Ishikawa (cell line): ENCODE measurements at regions not wholly inside any gene's neighbourhood (a gene's known extent, or its start where the extent isn't known, plus 50 kb on each side); places are given as distances from the start of the nearest gene placed in this dataset.

ENCODE experiments used
- CEBPB ChIP-seq: IDR thresholded peaks from 2 replicates; pipeline ENCODE4 v1.6.1; 2012
- CREB1 ChIP-seq: IDR thresholded peaks from 2 replicates; pipeline ENCODE4 v1.6.1; 2012; ENCODE audit warnings: low read depth
- EGR1 ChIP-seq: IDR thresholded peaks from 2 replicates; pipeline ENCODE4 v1.6.1; 2012
- EP300 ChIP-seq: IDR thresholded peaks from 2 replicates; pipeline ENCODE4 v1.6.1; 2012; ENCODE audit warnings: borderline replicate concordance
- FOXM1 ChIP-seq: IDR thresholded peaks from 2 replicates; pipeline ENCODE4 v1.6.1; 2012; ENCODE audit warnings: low read depth, borderline replicate concordance
- NFIC ChIP-seq: IDR thresholded peaks from 2 replicates; pipeline ENCODE4 v1.6.1; 2012
- RAD21 ChIP-seq: IDR thresholded peaks from 2 replicates; pipeline ENCODE4 v1.6.1; 2012; ENCODE audit warnings: low read depth
- TAF1 ChIP-seq: IDR thresholded peaks from 2 replicates; pipeline ENCODE4 v1.6.1; 2012; ENCODE audit warnings: low read depth, mild to moderate bottlenecking
- TCF12 ChIP-seq: IDR thresholded peaks from 2 replicates; pipeline ENCODE4 v1.6.1; 2012; ENCODE audit warnings: low read depth
- TEAD4 ChIP-seq: IDR thresholded peaks from 2 replicates; pipeline ENCODE4 v1.6.1; 2012
- YY1 ChIP-seq: IDR thresholded peaks from 2 replicates; pipeline ENCODE4 v1.6.1; 2012; ENCODE audit warnings: low read depth
- ZBTB7A ChIP-seq: IDR thresholded peaks from 2 replicates; pipeline ENCODE4 v1.6.1; 2012; ENCODE audit warnings: low read depth
- TF ChIP-seq, protein P1 (sequence below): IDR thresholded peaks from 2 replicates; pipeline ENCODE4 v1.6.1; 2012; ENCODE audit warnings: low read depth, mild to moderate bottlenecking
- TF ChIP-seq, protein P2 (sequence below): IDR thresholded peaks from 2 replicates; pipeline ENCODE4 v1.6.1; 2012
- TF ChIP-seq, protein P3 (sequence below): IDR thresholded peaks from 2 replicates; pipeline ENCODE4 v1.6.1; 2012

GRCh38 chr2:116842164-116842563, 972.3 kb upstream of the DDX18 start:
- TF ChIP-seq TCF12 (no peak), FOXM1 (no peak), RAD21 (no peak), ZBTB7A (no peak), YY1 (no peak), TAF1 (no peak), EGR1 (no peak), CREB1 (no peak), CEBPB (no peak), NFIC (no peak), TEAD4 (no peak)
- TF ChIP-seq, protein P1, sequence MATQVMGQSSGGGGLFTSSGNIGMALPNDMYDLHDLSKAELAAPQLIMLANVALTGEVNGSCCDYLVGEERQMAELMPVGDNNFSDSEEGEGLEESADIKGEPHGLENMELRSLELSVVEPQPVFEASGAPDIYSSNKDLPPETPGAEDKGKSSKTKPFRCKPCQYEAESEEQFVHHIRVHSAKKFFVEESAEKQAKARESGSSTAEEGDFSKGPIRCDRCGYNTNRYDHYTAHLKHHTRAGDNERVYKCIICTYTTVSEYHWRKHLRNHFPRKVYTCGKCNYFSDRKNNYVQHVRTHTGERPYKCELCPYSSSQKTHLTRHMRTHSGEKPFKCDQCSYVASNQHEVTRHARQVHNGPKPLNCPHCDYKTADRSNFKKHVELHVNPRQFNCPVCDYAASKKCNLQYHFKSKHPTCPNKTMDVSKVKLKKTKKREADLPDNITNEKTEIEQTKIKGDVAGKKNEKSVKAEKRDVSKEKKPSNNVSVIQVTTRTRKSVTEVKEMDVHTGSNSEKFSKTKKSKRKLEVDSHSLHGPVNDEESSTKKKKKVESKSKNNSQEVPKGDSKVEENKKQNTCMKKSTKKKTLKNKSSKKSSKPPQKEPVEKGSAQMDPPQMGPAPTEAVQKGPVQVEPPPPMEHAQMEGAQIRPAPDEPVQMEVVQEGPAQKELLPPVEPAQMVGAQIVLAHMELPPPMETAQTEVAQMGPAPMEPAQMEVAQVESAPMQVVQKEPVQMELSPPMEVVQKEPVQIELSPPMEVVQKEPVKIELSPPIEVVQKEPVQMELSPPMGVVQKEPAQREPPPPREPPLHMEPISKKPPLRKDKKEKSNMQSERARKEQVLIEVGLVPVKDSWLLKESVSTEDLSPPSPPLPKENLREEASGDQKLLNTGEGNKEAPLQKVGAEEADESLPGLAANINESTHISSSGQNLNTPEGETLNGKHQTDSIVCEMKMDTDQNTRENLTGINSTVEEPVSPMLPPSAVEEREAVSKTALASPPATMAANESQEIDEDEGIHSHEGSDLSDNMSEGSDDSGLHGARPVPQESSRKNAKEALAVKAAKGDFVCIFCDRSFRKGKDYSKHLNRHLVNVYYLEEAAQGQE, result no peak

DNA sequence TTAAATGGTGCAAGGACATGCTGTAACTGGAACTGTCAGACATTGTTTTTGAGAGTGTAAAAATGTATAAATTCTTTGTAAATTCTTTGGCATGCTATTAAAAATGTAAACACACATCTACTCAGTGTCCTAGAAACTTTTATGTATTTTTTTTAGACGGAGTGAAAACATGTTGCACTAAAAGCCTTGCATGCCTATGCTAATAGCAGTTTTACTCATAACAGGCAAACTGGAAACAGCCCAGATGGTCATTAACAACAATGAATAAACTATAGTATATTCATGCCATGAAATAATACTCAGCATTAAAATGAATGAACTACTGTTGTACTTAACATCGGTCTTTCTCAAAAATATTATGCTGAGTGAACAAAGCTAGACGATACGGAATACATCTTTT, 954.8 kb upstream of the DDX18 start:
- TF ChIP-seq EGR1 (no peak), EP300 (no peak)

GRCh38 chr2:116874021-116874420, 940.5 kb upstream of the DDX18 start:
- no peak for TF ChIP-seq YY1

GRCh38 chr2:116877274-116877673, 937.2 kb upstream of the DDX18 start:
- TF ChIP-seq TEAD4, result no peak
- no peak for TF ChIP-seq CREB1
- TF ChIP-seq NFIC, result no peak
- TF ChIP-seq ZBTB7A, result no peak
- TF ChIP-seq, protein P1, result no peak
- no peak for TF ChIP-seq EGR1
- no peak for TF ChIP-seq FOXM1
- TF ChIP-seq TAF1, result no peak
- TF ChIP-seq, protein P2, sequence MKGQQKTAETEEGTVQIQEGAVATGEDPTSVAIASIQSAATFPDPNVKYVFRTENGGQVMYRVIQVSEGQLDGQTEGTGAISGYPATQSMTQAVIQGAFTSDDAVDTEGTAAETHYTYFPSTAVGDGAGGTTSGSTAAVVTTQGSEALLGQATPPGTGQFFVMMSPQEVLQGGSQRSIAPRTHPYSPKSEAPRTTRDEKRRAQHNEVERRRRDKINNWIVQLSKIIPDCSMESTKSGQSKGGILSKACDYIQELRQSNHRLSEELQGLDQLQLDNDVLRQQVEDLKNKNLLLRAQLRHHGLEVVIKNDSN, result no peak
- TF ChIP-seq, protein P3, sequence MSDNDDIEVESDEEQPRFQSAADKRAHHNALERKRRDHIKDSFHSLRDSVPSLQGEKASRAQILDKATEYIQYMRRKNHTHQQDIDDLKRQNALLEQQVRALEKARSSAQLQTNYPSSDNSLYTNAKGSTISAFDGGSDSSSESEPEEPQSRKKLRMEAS, result no peak
- TF ChIP-seq TCF12, result no peak
- TF ChIP-seq RAD21, result no peak
- TF ChIP-seq EP300, result no peak
- TF ChIP-seq YY1, result no peak
- no peak for TF ChIP-seq CEBPB

DNA sequence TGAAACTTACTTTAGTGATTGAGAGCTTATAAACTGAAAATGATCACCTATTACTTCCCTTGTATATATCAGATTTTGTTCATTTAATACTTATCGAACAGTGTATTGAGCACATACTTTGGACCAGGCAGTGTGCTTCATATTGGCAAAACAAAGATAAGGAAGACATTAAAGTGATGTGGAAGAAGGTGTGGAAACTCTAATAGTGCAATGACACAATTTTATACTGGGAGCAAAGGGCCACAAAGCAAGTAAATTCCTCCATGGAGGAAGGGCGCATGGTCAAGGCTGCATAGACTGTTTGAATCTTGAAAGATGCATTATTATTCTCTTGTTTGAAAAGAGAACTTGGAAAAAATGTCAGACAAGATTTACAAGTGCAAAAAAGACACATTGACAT, 936.5 kb upstream of the DDX18 start:
- TF ChIP-seq EGR1 (no peak), CREB1 (no peak), EP300 (no peak), YY1 (no peak), TAF1 (no peak), ZBTB7A (no peak), FOXM1 (no peak), CEBPB (no peak), NFIC (no peak), TCF12 (no peak)
- TF ChIP-seq, protein P1, result no peak

GRCh38 chr2:116879650-116880160, 934.8 kb upstream of the DDX18 start:
- TF ChIP-seq, protein P1, result no peak
